Common myeloid progenitor, CD34-positive (primary cell): ENCODE measurements at regions not wholly inside any gene's neighbourhood (a gene's known extent, or its start where the extent isn't known, plus 50 kb on each side); places are given as distances from the start of the nearest gene placed in this dataset.
"Not testable (repeated sequence)": the region's sequence is repeated elsewhere in the genome, so short reads cannot be mapped to it uniquely, and the experiment has no call there.

ENCODE experiments used
- CTCF ChIA-PET: fragments of 350-600 bp; sonication (Branson Sonifier 250); formaldehyde crosslinking; loops from one replicate; lab custom pipeline; 2021; ENCODE audit warnings: antibody characterized with exemption; lab: Charles Lee
- POLR2A ChIA-PET: fragments of 350-600 bp; sonication (Branson Sonifier 250); formaldehyde crosslinking; loops from one replicate; lab custom pipeline; 2021; ENCODE audit warnings: antibody characterized with exemption; lab: Charles Lee
- DNase-seq, 3 donors: peaks; one replicate each; pipeline versions ENCODE4 v3.0.0 to v3.0.0-alpha.2; 2013
- H3K27ac ChIP-seq, 2 experiments: 1 replicate in 1 of 2; 2 replicates in 1 of 2; pipeline ENCODE4 v1.7.0; 2013; ENCODE audit warnings: inconsistent platforms in 2 of 2, low read length in 2 of 2, mild to moderate bottlenecking in 2 of 2, low read depth in 1 of 2, moderate library complexity in 1 of 2; ENCODE audit not compliant: severe bottlenecking in 2 of 2, insufficient read depth in 1 of 2, poor library complexity in 1 of 2
- H3K27me3 ChIP-seq, 5 experiments: replicated peaks in 2 of 5; 1 replicate in 3 of 5; 2 replicates in 2 of 5; pipeline versions ENCODE4 v1.6.1 to v1.7.0; 2013; ENCODE audit warnings: low read length in 4 of 5, mild to moderate bottlenecking in 2 of 5, moderate library complexity in 2 of 5, inconsistent platforms in 1 of 5; ENCODE audit not compliant: insufficient read depth in 5 of 5, control insufficient read depth in 4 of 5
- H3K36me3 ChIP-seq, 4 experiments: 1 replicate in 2 of 4; 2 replicates in 2 of 4; pipeline versions ENCODE4 v1.6.1 to v1.7.0; 2013; ENCODE audit warnings: low read length in 3 of 4, control low read depth in 1 of 4, mild to moderate bottlenecking in 1 of 4; ENCODE audit not compliant: control insufficient read depth in 4 of 4, insufficient read depth in 4 of 4
- H3K4me1 ChIP-seq, 4 experiments: 1 replicate in 3 of 4; 2 replicates in 1 of 4; pipeline versions ENCODE4 v1.6.1 to v1.7.1; 2013; ENCODE audit warnings: low read length in 3 of 4, mild to moderate bottlenecking in 3 of 4, control low read depth in 1 of 4, inconsistent platforms in 1 of 4, moderate library complexity in 1 of 4; ENCODE audit not compliant: control insufficient read depth in 4 of 4, insufficient read depth in 4 of 4; ENCODE audit errors: control extremely low read depth in 1 of 4
- H3K4me3 ChIP-seq, 7 experiments: 1 replicate in 4 of 7; 2 replicates in 3 of 7; pipeline versions ENCODE4 v1.5.1 to v1.7.0; 2013; ENCODE audit warnings: mild to moderate bottlenecking in 7 of 7, low read length in 6 of 7, moderate library complexity in 6 of 7, inconsistent platforms in 2 of 7, low read depth in 2 of 7, control low read depth in 1 of 7; ENCODE audit not compliant: insufficient read depth in 4 of 7, control insufficient read depth in 1 of 7; ENCODE audit errors: extremely low read depth in 1 of 7
- H3K9me3 ChIP-seq, 5 experiments: 1 replicate in 4 of 5; 2 replicates in 1 of 5; pipeline versions ENCODE4 v1.6.1 to v1.7.1; 2013; ENCODE audit warnings: low read length in 4 of 5, mild to moderate bottlenecking in 2 of 5, inconsistent platforms in 1 of 5, low read depth in 1 of 5, moderate library complexity in 1 of 5; ENCODE audit not compliant: control insufficient read depth in 4 of 5, insufficient read depth in 2 of 5; ENCODE audit errors: control extremely low read depth in 1 of 5
- WGBS: methylation state at CpG from one replicate; pipeline ENCODE4 v1.1.5; 2013; ENCODE audit not compliant: insufficient coverage; 5-methylcytosine and 5-hydroxymethylcytosine counted together

- DNase-seq, POLR2A ChIA-PET, H3K4me3 ChIP-seq, H3K27ac ChIP-seq, H3K4me1 ChIP-seq, H3K9me3 ChIP-seq, CTCF ChIA-PET, H3K27me3 ChIP-seq, H3K36me3 ChIP-seq: not testable (repeated sequence)
- 60% methylated on average over 1 of the region's 2 CpGs for WGBS
These were observed 2616.6 kb upstream of the DEFB115 start for GRCh38 chr20:28640831-28641230.
